Left kidney (tissue), 1 donor: ENCODE measurements at regions not wholly inside any gene's neighbourhood (a gene's known extent, or its start where the extent isn't known, plus 50 kb on each side); places are given as distances from the start of the nearest gene placed in this dataset.

ENCODE experiments used
- DNase-seq: peaks from one replicate; pipeline ENCODE4 v3.0.0-alpha.2; 2013

DNA sequence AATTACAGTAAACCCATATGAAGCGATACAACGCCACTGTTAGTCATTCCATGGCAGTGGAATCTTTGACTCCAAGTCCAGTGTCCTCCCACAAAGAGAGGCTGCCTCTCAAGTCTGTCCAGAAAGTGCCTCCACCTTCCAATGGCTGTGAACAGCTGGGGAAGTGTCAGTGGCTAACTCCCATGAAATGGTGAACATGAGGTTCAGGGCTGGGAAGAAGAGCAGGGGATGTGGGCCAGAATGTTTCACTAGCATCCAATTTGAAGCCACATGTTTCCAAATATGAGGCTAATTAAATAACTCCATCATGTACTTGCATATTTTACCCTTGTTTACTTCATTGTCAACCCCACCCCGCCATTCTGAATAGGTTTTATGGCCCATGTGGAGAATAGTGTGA is 53.1 kb upstream of the CHST15 start:
- no peak for DNase-seq

DNA sequence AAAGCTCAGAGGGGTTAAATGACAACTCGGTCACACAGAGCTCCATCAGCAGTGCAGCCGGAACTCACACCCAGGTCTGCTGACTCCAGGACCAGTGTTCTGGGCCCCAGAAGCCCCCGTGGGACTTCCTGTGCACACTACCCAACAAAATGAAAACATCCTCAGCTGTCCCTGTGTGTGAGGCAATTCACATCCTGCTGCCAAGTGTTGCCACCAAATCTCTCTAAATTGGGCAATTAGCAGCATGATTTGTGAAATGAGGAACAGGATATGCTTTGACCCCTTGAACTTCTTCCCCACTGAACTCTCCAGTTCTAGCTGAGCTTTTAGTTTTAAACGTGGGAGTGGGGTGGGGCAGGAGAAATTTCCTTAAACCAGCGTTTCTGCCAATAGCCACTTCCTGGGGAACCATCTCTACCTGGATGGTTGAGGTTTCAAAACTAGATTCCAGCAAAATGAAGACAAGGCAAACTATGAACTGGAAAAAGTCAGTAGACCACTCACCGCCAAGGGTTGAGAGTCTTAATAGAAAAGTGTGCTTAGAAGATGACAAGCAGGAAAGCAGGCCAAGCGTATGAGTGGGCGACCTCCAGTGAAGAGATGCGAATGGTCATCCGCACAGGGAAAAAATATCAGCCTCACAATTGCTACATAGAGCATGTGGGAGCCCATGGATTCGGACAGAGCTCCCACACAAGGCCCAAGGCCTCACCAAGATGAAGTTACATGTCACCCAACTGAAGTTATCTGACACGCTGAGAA is 51.9 kb upstream of the CHST15 start:
- no peak for DNase-seq

DNA sequence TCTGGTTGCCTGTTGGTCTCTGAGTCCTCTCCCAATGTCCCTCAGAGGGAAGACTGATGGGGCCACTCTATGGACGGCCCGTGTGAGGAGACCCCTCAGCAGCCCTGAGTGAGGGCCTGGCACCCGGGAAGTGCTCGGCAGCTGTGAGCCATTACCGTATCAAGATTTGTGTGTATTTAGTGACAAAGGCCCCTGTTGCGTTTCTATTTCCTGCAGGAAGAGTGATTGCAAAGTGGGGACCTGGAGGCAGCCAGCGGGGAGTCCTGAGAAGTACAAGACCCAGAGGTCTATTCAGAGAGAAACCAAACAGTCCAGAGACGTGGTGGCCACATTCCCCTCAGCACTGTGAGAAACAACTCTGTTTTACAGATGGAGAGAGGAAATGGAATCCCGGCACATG is 51.1 kb upstream of the CHST15 start:
- DNase-seq, result no peak

DNA sequence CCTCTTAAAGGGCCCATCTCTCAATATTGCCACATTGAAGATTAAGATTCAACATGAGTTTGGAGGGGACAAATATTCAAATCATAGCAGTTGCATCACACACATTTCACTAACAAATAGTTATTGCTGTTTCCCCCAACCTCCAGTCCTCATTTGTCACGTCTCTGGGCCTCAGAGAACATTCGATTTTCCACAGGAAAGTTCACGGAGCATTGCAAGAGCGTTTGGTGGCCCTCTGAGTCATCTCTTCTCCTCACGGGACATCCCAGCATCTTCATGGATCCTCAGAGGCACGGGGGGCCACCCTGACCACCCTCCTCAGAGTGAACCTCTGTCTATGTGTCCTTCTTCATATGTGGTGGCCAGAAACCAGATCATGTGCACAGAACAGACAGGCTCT is 50.3 kb upstream of the CHST15 start:
- DNase-seq, result no peak
